H1 (cell line): ENCODE measurements at regions not wholly inside any gene's neighbourhood (a gene's known extent, or its start where the extent isn't known, plus 50 kb on each side); places are given as distances from the start of the nearest gene placed in this dataset.

Source experiments
- CHD2 ChIP-seq: IDR thresholded peaks from 2 replicates; pipeline ENCODE4 v1.6.1; 2012; ENCODE audit warnings: low read length, improper control_type of control experiment
- EZH2 ChIP-seq: fragments of 200-600 bp; sonication (generic); IDR thresholded peaks from 2 replicates; pipeline ENCODE4 v1.7.1; 2012; ENCODE audit warnings: low read depth, mild to moderate bottlenecking, moderate library complexity, low read length, inconsistent platforms; ENCODE audit not compliant: severe bottlenecking
- HDAC2 ChIP-seq, 2 experiments: fragments of 300-600 bp in 1 of 2; sonication (generic) in 1 of 2; IDR thresholded peaks; 2 replicates each; pipeline ENCODE4 v1.6.1; 2011 to 2012; ENCODE audit warnings: low read depth in 2 of 2, low read length in 2 of 2, mild to moderate bottlenecking in 2 of 2, moderate library complexity in 2 of 2, borderline replicate concordance in 1 of 2, inconsistent platforms in 1 of 2
- HDAC6 ChIP-seq: IDR thresholded peaks from one replicate; pipeline ENCODE4 v1.7.1; 2012; ENCODE audit warnings: low read depth, mild to moderate bottlenecking, inconsistent platforms, low read length, moderate library complexity
- JUN ChIP-seq: IDR thresholded peaks from 2 replicates; pipeline ENCODE4 v1.6.1; 2011; ENCODE audit warnings: low read depth, mild to moderate bottlenecking, improper control_type of control experiment, low read length
- POLR2A ChIP-seq, 2 experiments: IDR thresholded peaks; 1 replicate in 1 of 2; 2 replicates in 1 of 2; pipeline ENCODE4 v1.6.1; 2011; ENCODE audit warnings: low read depth in 2 of 2, low read length in 2 of 2, mild to moderate bottlenecking in 2 of 2; ENCODE audit errors: control extremely low read depth in 1 of 2
- SIRT6 ChIP-seq: IDR thresholded peaks from one replicate; pipeline ENCODE4 v1.7.1; 2012; ENCODE audit warnings: low read length, inconsistent platforms
- SP1 ChIP-seq: IDR thresholded peaks from 2 replicates; pipeline ENCODE4 v1.6.1; 2011; ENCODE audit warnings: low read depth, low read length
- SP2 ChIP-seq: IDR thresholded peaks from 2 replicates; pipeline ENCODE4 v1.6.1; 2012; ENCODE audit warnings: mild to moderate bottlenecking, low read length, inconsistent platforms
- ZNF274 ChIP-seq: IDR thresholded peaks from 2 replicates; pipeline ENCODE4 v1.7.0; 2012; ENCODE audit warnings: low read length, borderline replicate concordance; ENCODE audit errors: extremely low read depth
- TF ChIP-seq, protein P1 (sequence below), 3 experiments: IDR thresholded peaks; 1 replicate in 2 of 3; 2 replicates in 1 of 3; pipeline versions ENCODE4 v1.5.1 to v1.6.1; 2011; ENCODE audit warnings: low read length in 3 of 3, mild to moderate bottlenecking in 3 of 3, inconsistent platforms in 2 of 3, low read depth in 1 of 3, moderate library complexity in 1 of 3; ENCODE audit not compliant: insufficient read depth in 1 of 3; ENCODE audit errors: control extremely low read depth in 1 of 3
- TF ChIP-seq, protein P2 (sequence below): IDR thresholded peaks from 2 replicates; pipeline ENCODE4 v1.6.1; 2011; ENCODE audit warnings: low read length, improper control_type of control experiment
- TF ChIP-seq, protein P3 (sequence below): IDR thresholded peaks from 2 replicates; pipeline ENCODE4 v1.6.1; 2012; ENCODE audit warnings: low read length, inconsistent platforms

DNA sequence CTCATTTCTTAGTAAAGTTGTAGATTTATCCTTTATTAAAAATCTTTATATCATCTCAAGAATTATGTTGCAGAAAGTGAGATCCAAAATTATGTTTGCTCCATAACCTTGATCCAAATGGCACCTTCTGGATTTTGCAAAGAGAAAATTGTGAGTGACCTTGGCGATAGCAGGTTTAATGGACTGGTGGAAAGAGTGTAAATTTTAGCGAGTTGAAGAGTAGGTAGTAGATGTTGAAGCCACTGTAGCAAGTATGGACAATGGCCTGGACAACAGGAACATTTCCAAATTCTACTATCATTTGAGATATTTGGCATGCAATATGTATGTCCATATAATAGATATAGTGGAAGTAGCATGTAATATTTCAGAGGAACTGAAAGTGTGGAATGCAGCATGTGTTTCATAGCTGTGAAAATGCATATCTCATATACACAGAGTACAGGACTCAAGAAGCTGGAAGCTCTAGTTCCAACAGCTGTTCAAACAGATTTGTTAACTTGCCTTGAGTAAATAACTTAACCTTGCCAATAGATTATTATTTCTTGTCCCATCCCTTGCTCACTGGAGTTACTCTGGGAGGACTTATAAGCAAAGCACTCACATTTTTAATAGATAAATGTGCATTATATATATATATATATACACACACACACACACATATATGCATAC is 152.5 kb upstream of the TLL1 start:
- TF ChIP-seq EZH2 (no peak), HDAC6 (no peak), SP2 (no peak), CHD2 (no peak), SIRT6 (no peak), POLR2A (IDR thresholded peaks at IDR 0.05; ENCODE audit: control extremely low read depth in 1 of 2, low read depth in 2 of 2, low read length in 2 of 2) (no peak), HDAC2 (IDR thresholded peaks at IDR 0.05; ENCODE audit: borderline replicate concordance in 1 of 2, low read depth in 2 of 2, low read length in 2 of 2) (no peak), JUN (no peak), ZNF274 (no peak), SP1 (no peak)
- TF ChIP-seq, protein P1, sequence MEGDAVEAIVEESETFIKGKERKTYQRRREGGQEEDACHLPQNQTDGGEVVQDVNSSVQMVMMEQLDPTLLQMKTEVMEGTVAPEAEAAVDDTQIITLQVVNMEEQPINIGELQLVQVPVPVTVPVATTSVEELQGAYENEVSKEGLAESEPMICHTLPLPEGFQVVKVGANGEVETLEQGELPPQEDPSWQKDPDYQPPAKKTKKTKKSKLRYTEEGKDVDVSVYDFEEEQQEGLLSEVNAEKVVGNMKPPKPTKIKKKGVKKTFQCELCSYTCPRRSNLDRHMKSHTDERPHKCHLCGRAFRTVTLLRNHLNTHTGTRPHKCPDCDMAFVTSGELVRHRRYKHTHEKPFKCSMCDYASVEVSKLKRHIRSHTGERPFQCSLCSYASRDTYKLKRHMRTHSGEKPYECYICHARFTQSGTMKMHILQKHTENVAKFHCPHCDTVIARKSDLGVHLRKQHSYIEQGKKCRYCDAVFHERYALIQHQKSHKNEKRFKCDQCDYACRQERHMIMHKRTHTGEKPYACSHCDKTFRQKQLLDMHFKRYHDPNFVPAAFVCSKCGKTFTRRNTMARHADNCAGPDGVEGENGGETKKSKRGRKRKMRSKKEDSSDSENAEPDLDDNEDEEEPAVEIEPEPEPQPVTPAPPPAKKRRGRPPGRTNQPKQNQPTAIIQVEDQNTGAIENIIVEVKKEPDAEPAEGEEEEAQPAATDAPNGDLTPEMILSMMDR (IDR thresholded peaks at IDR 0.05; ENCODE audit: control extremely low read depth in 1 of 3, insufficient read depth in 1 of 3, low read depth in 1 of 3, low read length in 3 of 3), result no peak
- TF ChIP-seq, protein P2, sequence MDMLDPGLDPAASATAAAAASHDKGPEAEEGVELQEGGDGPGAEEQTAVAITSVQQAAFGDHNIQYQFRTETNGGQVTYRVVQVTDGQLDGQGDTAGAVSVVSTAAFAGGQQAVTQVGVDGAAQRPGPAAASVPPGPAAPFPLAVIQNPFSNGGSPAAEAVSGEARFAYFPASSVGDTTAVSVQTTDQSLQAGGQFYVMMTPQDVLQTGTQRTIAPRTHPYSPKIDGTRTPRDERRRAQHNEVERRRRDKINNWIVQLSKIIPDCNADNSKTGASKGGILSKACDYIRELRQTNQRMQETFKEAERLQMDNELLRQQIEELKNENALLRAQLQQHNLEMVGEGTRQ, result no peak
- TF ChIP-seq, protein P3, sequence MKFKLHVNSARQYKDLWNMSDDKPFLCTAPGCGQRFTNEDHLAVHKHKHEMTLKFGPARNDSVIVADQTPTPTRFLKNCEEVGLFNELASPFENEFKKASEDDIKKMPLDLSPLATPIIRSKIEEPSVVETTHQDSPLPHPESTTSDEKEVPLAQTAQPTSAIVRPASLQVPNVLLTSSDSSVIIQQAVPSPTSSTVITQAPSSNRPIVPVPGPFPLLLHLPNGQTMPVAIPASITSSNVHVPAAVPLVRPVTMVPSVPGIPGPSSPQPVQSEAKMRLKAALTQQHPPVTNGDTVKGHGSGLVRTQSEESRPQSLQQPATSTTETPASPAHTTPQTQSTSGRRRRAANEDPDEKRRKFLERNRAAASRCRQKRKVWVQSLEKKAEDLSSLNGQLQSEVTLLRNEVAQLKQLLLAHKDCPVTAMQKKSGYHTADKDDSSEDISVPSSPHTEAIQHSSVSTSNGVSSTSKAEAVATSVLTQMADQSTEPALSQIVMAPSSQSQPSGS, result no peak
